HK-2 (cell line): ENCODE measurements at regions not wholly inside any gene's neighbourhood (a gene's known extent, or its start where the extent isn't known, plus 50 kb on each side); places are given as distances from the start of the nearest gene placed in this dataset.

Experiments used
- DNase-seq: peaks from one replicate; pipeline ENCODE4 v3.0.0-alpha.2; 2018; ENCODE audit not compliant: unreplicated experiment

- DNase-seq, result no peak
Measured at GRCh38 chr2:156647377-156648010, 211.3 kb downstream of the GPD2 start.

GRCh38 chr2:156648522-156648921 lies 212.3 kb downstream of the GPD2 start:
- no peak for DNase-seq

GRCh38 chr2:156649596-156649995 lies 213.4 kb downstream of the GPD2 start:
- DNase-seq, result no peak

DNA sequence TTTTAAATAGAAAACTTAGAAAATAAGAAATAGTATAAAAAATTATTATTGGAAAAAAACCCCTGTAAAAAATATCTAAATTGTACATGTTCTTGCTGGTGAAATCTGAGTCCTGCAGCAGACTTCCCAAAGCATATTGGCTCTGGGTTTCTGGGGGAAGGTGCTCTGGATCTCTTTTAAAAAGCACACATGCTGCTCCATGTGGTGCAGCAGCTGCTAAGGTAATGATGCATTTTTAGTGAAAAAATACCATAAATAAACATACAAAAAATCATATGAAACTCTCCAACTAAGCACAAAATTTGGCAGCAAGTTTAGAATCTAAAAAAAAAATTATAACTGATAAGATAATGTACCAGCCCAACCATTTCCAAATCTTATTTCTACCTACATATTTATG lies 216.5 kb downstream of the GPD2 start:
- DNase-seq, result no peak

- DNase-seq, result no peak
Measured at GRCh38 chr2:156653675-156654074, 217.5 kb downstream of the GPD2 start.

DNA sequence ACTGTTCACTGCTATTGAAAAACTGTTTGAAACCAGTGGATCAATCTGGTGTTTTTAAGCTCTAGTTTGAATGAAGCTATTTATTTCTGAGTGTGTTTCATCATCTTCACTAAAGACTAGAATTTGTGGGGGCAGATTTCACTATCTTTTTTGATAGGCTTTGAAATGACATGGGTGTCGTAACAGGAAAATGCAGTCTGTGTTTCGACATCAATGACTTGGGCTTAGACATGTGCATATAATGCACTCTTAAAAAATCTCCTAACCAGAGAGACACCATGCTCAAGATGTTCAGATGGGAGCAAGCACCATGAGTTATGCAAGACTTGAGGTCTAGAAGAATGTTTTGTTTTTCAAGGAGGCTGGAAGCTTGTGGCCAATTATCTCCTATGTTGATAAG lies 221.6 kb downstream of the GPD2 start:
- no peak for DNase-seq

DNA sequence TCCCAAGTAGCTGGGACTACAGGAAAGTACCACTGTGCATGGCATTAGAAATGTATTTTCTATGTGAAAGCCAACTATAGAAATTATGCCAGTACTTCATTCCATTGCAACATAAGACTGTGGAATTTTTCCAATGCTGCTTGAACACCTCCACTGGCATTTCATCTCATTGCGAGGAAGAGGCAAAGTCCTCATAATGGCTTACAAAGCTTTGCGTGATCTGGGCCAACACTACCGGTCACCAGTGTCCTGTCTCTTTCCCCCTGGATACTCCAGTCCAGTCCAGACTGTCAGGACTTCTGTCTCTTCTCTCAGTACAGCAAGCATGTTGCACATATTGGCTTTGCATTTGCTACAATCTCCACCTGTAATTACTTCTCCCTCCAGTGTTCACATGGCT lies 223.5 kb downstream of the GPD2 start:
- DNase-seq, result no peak

DNA sequence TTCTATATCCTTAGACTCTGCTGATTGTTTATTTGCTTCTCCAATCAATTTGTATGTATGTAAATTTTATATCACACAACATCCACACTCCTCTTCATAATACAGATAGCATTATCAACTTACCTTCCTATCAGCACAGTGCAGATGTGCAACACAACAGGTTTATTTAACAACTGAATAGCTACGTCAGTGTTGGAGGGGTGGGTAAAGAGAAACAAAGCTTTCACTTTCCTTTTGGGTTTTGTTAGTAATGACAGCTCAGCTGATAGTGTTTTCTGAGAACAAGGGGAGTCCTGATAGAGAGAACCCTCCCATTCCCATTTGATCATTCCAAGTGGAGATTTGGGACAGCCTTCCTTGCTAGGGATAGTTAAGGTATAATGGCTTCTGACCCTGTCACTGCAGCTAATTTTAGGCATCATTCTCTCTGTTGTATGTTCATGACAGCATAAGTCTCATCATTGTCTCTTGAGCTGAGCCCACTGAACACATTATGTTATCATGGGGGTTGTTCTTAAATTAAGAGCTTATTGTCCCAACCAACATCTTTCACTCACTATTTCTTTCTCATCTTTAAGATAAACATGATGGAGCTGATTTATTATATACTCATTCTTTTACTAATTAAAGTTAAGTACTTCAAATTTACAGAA lies 227.7 kb downstream of the GPD2 start:
- DNase-seq, result no peak

DNA sequence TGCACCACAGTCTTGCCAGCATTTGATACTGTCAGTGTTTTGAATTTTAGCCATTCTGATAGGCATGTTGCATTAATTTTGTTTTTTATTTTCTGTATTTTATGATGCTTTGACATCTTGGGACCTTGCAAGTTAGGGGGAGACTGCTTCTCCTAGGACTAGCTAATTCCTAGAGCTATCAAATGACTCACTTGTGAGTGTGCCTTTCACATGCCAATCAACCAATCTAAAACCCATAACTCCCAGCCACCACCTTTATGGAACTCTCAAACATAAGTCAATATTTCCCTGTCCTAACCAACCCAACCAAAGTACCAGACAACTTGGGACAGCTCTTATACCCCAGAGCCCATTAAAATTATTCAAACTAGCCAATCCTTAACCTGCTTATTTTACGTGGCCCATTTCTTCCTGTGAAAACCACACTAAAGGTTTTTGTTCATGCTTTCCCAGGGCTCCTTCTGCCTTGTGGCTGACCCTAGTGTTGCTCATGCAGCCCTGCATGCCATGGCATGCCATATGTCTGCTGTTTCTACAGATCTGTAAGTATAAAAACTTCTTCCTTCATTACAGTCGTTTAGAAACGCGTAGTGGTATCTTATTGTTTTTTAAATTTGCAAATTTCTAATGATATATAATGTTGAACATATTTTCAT lies 230.1 kb downstream of the GPD2 start:
- DNase-seq, result no peak

DNA sequence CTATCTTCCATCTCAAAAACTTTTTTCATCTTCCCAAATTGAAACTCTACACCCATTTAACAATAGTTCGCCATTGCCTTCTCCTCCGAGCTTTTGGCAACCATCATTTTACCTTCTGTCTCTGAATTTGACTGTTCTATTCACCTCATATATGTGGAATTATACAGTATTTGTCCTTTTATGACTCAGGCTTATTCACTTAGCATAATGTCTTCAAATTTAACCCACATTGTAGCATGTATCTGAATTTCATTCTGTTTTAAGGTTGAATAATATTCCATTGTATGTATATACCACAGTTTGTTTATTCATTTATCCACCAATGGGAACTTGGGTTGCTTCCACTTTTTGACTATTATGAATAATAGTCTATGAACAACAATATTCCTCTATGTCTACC lies 233.9 kb downstream of the GPD2 start:
- no peak for DNase-seq

DNA sequence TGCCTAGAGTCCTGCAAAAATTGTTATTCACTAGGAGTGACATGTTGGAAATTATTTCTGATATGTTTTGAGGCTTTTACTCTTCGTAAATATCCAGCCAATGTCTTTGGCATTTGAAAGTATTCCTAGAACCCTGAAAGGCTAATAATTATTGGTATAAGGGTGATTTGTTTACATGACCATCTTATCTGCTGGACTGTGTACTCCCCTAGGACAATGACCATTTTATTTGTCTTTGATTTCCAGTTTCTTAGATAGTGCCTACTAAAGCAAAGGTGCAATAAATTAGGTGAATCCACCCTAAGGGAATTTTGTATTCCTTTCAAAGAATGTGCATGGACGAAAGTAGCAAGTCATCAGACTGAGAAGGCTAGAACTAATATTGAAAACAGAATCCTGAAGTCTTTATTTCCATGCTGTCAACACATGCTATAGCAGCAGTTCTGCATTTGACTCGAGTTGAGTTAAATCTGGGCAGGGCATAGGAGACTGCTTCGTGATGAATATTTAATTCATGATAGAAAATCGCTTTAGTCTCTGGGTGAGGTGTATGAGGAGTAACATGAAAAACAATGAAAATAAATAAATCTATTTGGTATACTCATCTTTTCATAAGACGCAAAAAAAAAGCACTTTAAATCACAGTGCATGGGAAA lies 235.7 kb downstream of the GPD2 start:
- no peak for DNase-seq

DNA sequence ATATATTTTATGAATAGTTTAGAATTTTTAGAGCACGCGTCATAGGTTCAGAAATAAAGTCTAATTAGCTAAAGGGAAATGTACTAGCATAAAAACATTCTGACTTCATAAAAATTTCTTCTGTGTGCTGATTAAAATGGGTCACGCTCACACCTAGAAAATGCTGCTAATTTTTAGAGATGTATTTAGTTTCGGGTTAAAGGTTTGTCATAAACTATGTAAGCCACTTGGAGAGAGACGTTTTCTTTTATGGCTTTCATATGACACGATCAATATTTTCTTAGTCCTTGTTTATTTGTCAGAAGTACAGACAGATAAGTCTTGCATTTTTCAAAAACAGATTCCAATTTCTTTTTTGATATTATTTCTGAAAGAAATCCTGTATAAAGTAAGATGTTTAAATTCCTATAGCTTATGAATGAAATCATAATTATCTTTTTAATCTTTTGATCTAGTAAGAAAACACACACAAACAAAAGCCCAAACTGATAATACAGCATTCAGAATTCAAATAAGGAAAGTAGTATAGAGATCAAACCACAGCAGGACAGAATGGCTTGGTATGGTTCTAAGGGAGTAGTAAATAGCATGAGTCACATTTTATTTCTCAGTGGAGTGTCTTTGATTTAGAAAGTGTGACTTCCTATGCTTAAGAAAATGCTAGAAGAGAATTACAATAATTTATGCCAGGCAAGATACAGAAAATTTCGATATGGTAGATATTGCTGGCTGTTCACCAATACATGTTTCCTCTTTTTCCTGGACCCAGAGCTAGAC lies 236.6 kb downstream of the GPD2 start:
- no peak for DNase-seq

- DNase-seq, result no peak
Measured at GRCh38 chr2:156673333-156673615, 237.1 kb downstream of the GPD2 start.

- DNase-seq, result no peak
Measured at GRCh38 chr2:156673981-156674380, 237.8 kb downstream of the GPD2 start.

- no peak for DNase-seq
Measured at GRCh38 chr2:156675896-156676295, 239.7 kb downstream of the GPD2 start.

GRCh38 chr2:156679820-156680219 lies 243.6 kb downstream of the GPD2 start:
- no peak for DNase-seq

- no peak for DNase-seq
Measured at GRCh38 chr2:156680266-156680665, 244.1 kb downstream of the GPD2 start.

GRCh38 chr2:156687126-156687525 lies 250.9 kb downstream of the GPD2 start:
- no peak for DNase-seq

- DNase-seq, result no peak
Measured at GRCh38 chr2:156687715-156688114, 251.5 kb downstream of the GPD2 start.

GRCh38 chr2:156689939-156690338 lies 253.8 kb downstream of the GPD2 start:
- no peak for DNase-seq

GRCh38 chr2:156691014-156691413 lies 254.8 kb downstream of the GPD2 start:
- DNase-seq, result no peak

- DNase-seq, result no peak
Measured at GRCh38 chr2:156695020-156695419, 258.8 kb downstream of the GPD2 start.
